HepG2 (cell line): ENCODE measurements at regions not wholly inside any gene's neighbourhood (a gene's known extent, or its start where the extent isn't known, plus 50 kb on each side); places are given as distances from the start of the nearest gene placed in this dataset.

Experiments used
- ATAC-seq: fragments of 200-7000 bp; cut with Tn5 transposase; 3 replicates; pipeline ENCODE4 v1.9.1; 2020; ENCODE audit warnings: mild to moderate bottlenecking, moderate library complexity
- BruUV-seq: library from RNA; stranded (reverse); fragments of 400-500 nt; replicated peaks from 2 replicates; lab custom pipeline; 2021; lab: Mats Ljungman, UMichigan
- CTCF ChIA-PET: fragments of 300-600 bp; formaldehyde crosslinking; extraction: SDS; loops from one replicate; lab custom pipeline; 2021; ENCODE audit warnings: low total read pairs, inconsistent platforms, low intra/inter-chr PET ratio; lab: Yijun Ruan, JAX
- POLR2A ChIA-PET: fragments of 350-600 bp; sonication (Branson Sonifier 250); formaldehyde crosslinking; loops from one replicate; lab custom pipeline; 2020; ENCODE audit warnings: antibody characterized with exemption, inconsistent platforms; lab: Yijun Ruan, JAX
- DNase-seq: peaks from one replicate; pipeline ENCODE4 v3.0.0-alpha.2; 2015; ENCODE audit warnings: low spot score
- FAIRE-seq: peaks from 3 replicates; lab custom pipeline; 2011; peaks lifted over from hg19 to GRCh38; lab: Jason Lieb, UNC
- H2AFZ ChIP-seq: one replicate; pipeline ENCODE4 v1.6.1; 2011; ENCODE audit warnings: low read length, inconsistent platforms
- H3K27ac ChIP-seq: fragments of 300-600 bp; 3 replicates; pipeline ENCODE4 v1.8.0; 2011; ENCODE audit warnings: mixed run types, mild to moderate bottlenecking, mixed read lengths, low read length, inconsistent platforms; ENCODE audit not compliant: insufficient read depth; ENCODE audit errors: extremely low read length
- H3K27me3 ChIP-seq, 2 experiments: fragments of 200-600 bp in 1 of 2; 2 replicates in 1 of 2; 3 replicates in 1 of 2; pipeline versions ENCODE4 v1.6.0 to v1.8.0; 2011; ENCODE audit warnings: low read length in 2 of 2, mild to moderate bottlenecking in 2 of 2, moderate library complexity in 2 of 2, inconsistent platforms in 1 of 2; ENCODE audit not compliant: insufficient read depth in 2 of 2, control insufficient read depth in 1 of 2
- H3K36me3 ChIP-seq, 2 experiments: fragments of 200-600 bp in 1 of 2; replicated peaks in 1 of 2; 2 replicates in 1 of 2; 3 replicates in 1 of 2; pipeline versions ENCODE4 v1.5.1 to v1.8.0; 2011; ENCODE audit warnings: low read length in 2 of 2, inconsistent platforms in 1 of 2; ENCODE audit not compliant: insufficient read depth in 2 of 2, control insufficient read depth in 1 of 2
- H3K4me1 ChIP-seq: 2 replicates; pipeline ENCODE4 v1.5.1; 2012; ENCODE audit warnings: low read length, inconsistent platforms; ENCODE audit not compliant: insufficient read depth
- H3K4me2 ChIP-seq: 2 replicates; pipeline ENCODE4 v1.6.0; 2011; ENCODE audit warnings: low read depth, low read length, inconsistent platforms
- H3K4me3 ChIP-seq, 3 experiments: fragments of 200-600 bp in 1 of 3; sonication (generic), shearing (Covaris generic) in 1 of 3; replicated peaks in 1 of 3; 2 replicates each; pipeline ENCODE4 v1.5.1; 2011 to 2016; ENCODE audit warnings: low read length in 3 of 3, inconsistent platforms in 2 of 3, low read depth in 2 of 3, mild to moderate bottlenecking in 2 of 3, control low read depth in 1 of 3, mixed read lengths in 1 of 3; ENCODE audit not compliant: insufficient read depth in 1 of 3
- H3K79me2 ChIP-seq: one replicate; pipeline ENCODE4 v1.6.1; 2011; ENCODE audit warnings: low read length, inconsistent platforms; ENCODE audit not compliant: insufficient read depth
- H3K9ac ChIP-seq: 2 replicates; pipeline ENCODE4 v1.6.0; 2011; ENCODE audit warnings: mild to moderate bottlenecking, low read depth, low read length, inconsistent platforms; ENCODE audit not compliant: insufficient read depth
- H3K9me3 ChIP-seq: 2 replicates; pipeline ENCODE4 v1.5.1; 2012; ENCODE audit warnings: mild to moderate bottlenecking, low read length
- H4K20me1 ChIP-seq: 2 replicates; pipeline ENCODE4 v1.6.0; 2011; ENCODE audit warnings: inconsistent platforms, mild to moderate bottlenecking, low read length, moderate library complexity; ENCODE audit not compliant: insufficient read depth
- DZIP1 ChIP-seq: sonication (generic); formaldehyde crosslinking; IDR thresholded peaks from 2 replicates; pipeline ENCODE4 v1.5.0; 2020; ENCODE audit warnings: mild to moderate bottlenecking, missing genetic modification reagents
- MBNL3 ChIP-seq: fragments of 250-450 bp; sonication (Bioruptor Pico); conservative IDR thresholded peaks from 2 replicates; pipeline ENCODE4 v1.8.0; 2022; ENCODE audit warnings: mild to moderate bottlenecking, inconsistent platforms
- THYN1 ChIP-seq: sonication (generic); formaldehyde crosslinking; IDR thresholded peaks from 2 replicates; pipeline ENCODE4 v1.8.1; 2023; ENCODE audit warnings: low read depth, mild to moderate bottlenecking, moderate library complexity, missing genetic modification reagents, borderline replicate concordance
- ZIK1 ChIP-seq: sonication (generic); formaldehyde crosslinking; IDR thresholded peaks from 2 replicates; pipeline ENCODE4 v1.5.0; 2020; ENCODE audit warnings: mild to moderate bottlenecking, low read depth, missing genetic modification reagents, borderline replicate concordance
- whole genome bisulfite sequencing: methylation state at CpG from one replicate; pipeline ENCODE4 v1.1.6; 2017; ENCODE audit warnings: low lambda C conversion rate; 5-methylcytosine and 5-hydroxymethylcytosine counted together
- in situ Hi-C: cut with HindIII; loops from 2 replicates; pipeline ENCODE4 v1.10.0; 2017; ENCODE audit warnings: low pct_unique_long_range_greater_than_20kb; ENCODE audit not compliant: extremely low pct_ligation_motif_present
- intact Hi-C: fragments of 100-400 bp; cut with micrococcal nuclease; formaldehyde crosslinking; loops from one replicate; pipeline ENCODE4 v1.10.0; 2022; ENCODE audit not compliant: unreplicated experiment
- TF ChIP-seq, protein P1 (sequence below): sonication (generic); formaldehyde crosslinking; IDR thresholded peaks from 2 replicates; pipeline ENCODE4; 2020; ENCODE audit warnings: missing genetic modification reagents, mild to moderate bottlenecking, borderline replicate concordance

DNA sequence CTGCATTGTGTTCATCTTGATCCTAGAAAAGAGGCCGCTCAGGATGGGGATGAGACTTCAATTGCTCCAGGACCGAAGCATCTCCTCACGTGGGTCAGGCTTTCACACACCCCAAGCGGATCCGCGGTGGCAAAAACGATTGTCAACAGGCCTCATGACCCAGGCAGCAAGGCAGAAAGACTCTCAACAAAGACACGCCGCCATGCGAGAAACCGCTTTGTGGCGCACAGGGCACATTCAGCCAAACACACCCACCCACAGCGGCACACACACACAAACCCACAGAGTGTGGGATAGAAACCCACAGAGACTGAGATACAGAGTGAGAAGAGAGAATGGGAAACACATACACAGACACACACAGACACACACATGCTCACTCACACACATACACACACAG lies 483.4 kb downstream of the SPATA31A7 start (continued):
- no peak for TF ChIP-seq DZIP1 (CRISPR knock-in tag)
- no peak for TF ChIP-seq MBNL3

- Histone ChIP-seq H2AFZ (no peak overlapping the region), H3K9ac (no peak overlapping the region), H4K20me1 (no peaks in the 10 kb centered on the region), H3K36me3 (no peaks in the 10 kb centered on the region), H3K27me3 (no peaks in the 10 kb centered on the region), H3K27ac (no peak overlapping the region), H3K9me3 (no peaks in the 10 kb centered on the region), H3K79me2 (no peaks in the 10 kb centered on the region), H3K4me3 (no peak overlapping the region), H3K4me1 (no peaks in the 10 kb centered on the region), H3K4me2 (no peak overlapping the region)
- BruUV-seq: no TSS peak
- no peak for DNase-seq
- TF ChIP-seq, protein P1, sequence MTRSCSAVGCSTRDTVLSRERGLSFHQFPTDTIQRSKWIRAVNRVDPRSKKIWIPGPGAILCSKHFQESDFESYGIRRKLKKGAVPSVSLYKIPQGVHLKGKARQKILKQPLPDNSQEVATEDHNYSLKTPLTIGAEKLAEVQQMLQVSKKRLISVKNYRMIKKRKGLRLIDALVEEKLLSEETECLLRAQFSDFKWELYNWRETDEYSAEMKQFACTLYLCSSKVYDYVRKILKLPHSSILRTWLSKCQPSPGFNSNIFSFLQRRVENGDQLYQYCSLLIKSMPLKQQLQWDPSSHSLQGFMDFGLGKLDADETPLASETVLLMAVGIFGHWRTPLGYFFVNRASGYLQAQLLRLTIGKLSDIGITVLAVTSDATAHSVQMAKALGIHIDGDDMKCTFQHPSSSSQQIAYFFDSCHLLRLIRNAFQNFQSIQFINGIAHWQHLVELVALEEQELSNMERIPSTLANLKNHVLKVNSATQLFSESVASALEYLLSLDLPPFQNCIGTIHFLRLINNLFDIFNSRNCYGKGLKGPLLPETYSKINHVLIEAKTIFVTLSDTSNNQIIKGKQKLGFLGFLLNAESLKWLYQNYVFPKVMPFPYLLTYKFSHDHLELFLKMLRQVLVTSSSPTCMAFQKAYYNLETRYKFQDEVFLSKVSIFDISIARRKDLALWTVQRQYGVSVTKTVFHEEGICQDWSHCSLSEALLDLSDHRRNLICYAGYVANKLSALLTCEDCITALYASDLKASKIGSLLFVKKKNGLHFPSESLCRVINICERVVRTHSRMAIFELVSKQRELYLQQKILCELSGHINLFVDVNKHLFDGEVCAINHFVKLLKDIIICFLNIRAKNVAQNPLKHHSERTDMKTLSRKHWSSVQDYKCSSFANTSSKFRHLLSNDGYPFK (CRISPR knock-in tag): no peak
- no peak for TF ChIP-seq ZIK1
- no peak for TF ChIP-seq THYN1 (CRISPR knock-in tag)
- 65% methylated on average over 3 of the region's 39 CpGs for WGBS
- POLR2A ChIA-PET: no interaction called here
- no peak for ATAC-seq
- intact Hi-C loops: no loop called here
- in situ Hi-C loops: no loop called here
- no peak for FAIRE-seq
- CTCF ChIA-PET: no interaction called here
Observed at GRCh38 chr9:61673664-61674381, 484.0 kb downstream of the SPATA31A7 start.
